Loucy (cell line): ENCODE measurements at regions not wholly inside any gene's neighbourhood (a gene's known extent, or its start where the extent isn't known, plus 50 kb on each side); places are given as distances from the start of the nearest gene placed in this dataset.

Experiments
- H2AFZ ChIP-seq: fragments of 200-600 bp; sonication (generic); 2 replicates; pipeline ENCODE4 v1.6.0; 2016; ENCODE audit warnings: antibody characterized with exemption, mild to moderate bottlenecking, low read length, moderate library complexity
- H3F3A ChIP-seq: fragments of 200-600 bp; 2 replicates; pipeline ENCODE4 v1.6.0; 2016; ENCODE audit warnings: antibody characterized with exemption, low read depth, mild to moderate bottlenecking
- H3K27me3 ChIP-seq: fragments of 200-600 bp; sonication (generic); 2 replicates; pipeline ENCODE4 v1.6.1; 2014; ENCODE audit warnings: low read length, mild to moderate bottlenecking; ENCODE audit not compliant: insufficient read depth, poor library complexity, severe bottlenecking
- H3K36me3 ChIP-seq: fragments of 200-600 bp; sonication (generic); 2 replicates; pipeline ENCODE4 v1.6.1; 2016; ENCODE audit warnings: low read length; ENCODE audit not compliant: insufficient read depth
- H3K4me1 ChIP-seq: fragments of 200-600 bp; sonication (generic); 2 replicates; pipeline ENCODE4 v1.5.1; 2014; ENCODE audit warnings: low read length, mild to moderate bottlenecking; ENCODE audit not compliant: insufficient read depth, poor library complexity, severe bottlenecking
- H3K4me2 ChIP-seq: fragments of 200-600 bp; sonication (generic); 2 replicates; pipeline ENCODE4 v1.6.0; 2014; ENCODE audit warnings: antibody characterized with exemption, low read length, low read depth, mild to moderate bottlenecking; ENCODE audit not compliant: poor library complexity, severe bottlenecking
- H3K4me3 ChIP-seq: fragments of 200-600 bp; sonication (generic); 2 replicates; pipeline ENCODE4 v1.5.1; 2014; ENCODE audit warnings: low read length, mild to moderate bottlenecking, mixed read lengths; ENCODE audit not compliant: poor library complexity, severe bottlenecking
- H3K79me2 ChIP-seq: fragments of 200-600 bp; sonication (generic); 2 replicates; pipeline ENCODE4 v1.6.1; 2014; ENCODE audit warnings: low read length; ENCODE audit not compliant: insufficient read depth
- H3K9ac ChIP-seq: fragments of 200-600 bp; sonication (generic); 2 replicates; pipeline ENCODE4 v1.6.0; 2014; ENCODE audit warnings: mild to moderate bottlenecking, low read depth, low read length, moderate library complexity; ENCODE audit not compliant: poor library complexity, severe bottlenecking
- H3K9me2 ChIP-seq: fragments of 200-600 bp; sonication (generic); replicated peaks from 2 replicates; pipeline ENCODE4 v1.6.1; 2016; ENCODE audit warnings: low read depth, low read length, mixed read lengths
- H3K9me3 ChIP-seq: fragments of 200-600 bp; sonication (generic); 2 replicates; pipeline ENCODE4 v1.6.1; 2014; ENCODE audit warnings: mild to moderate bottlenecking, antibody characterized with exemption, low read length, low read depth; ENCODE audit not compliant: insufficient read depth
- H4K20me1 ChIP-seq: fragments of 200-600 bp; sonication (generic); 2 replicates; pipeline ENCODE4 v1.6.0; 2014; ENCODE audit warnings: antibody characterized with exemption, low read length, mild to moderate bottlenecking; ENCODE audit not compliant: insufficient read depth, poor library complexity, severe bottlenecking
- CTCF ChIP-seq: fragments of 200-600 bp; sonication (generic); conservative IDR thresholded peaks from 2 replicates; pipeline ENCODE4 v1.5.1; 2014; ENCODE audit warnings: mild to moderate bottlenecking, antibody characterized with exemption, low read length
- EZH2phosphoT487 ChIP-seq: fragments of 200-600 bp; IDR thresholded peaks from 2 replicates; pipeline ENCODE4 v1.6.1; 2018; ENCODE audit warnings: antibody characterized with exemption, mild to moderate bottlenecking, moderate library complexity, borderline replicate concordance

GRCh38 chr10:128863411-128863810 is 603.6 kb upstream of the MGMT start:
- Histone ChIP-seq H3K27me3 (no peaks in the 10 kb centered on the region), H3K4me1 (no peaks in the 10 kb centered on the region), H3K36me3 (no peaks in the 10 kb centered on the region), H3K9me3 (no peaks in the 10 kb centered on the region), H4K20me1 (no peaks in the 10 kb centered on the region), H3K9ac (no peak overlapping the region), H3K79me2 (no peaks in the 10 kb centered on the region), H2AFZ (no peak overlapping the region), H3K4me2 (no peak overlapping the region), H3F3A (no peaks in the 10 kb centered on the region), H3K9me2 (no peaks in the 10 kb centered on the region), H3K4me3 (no peak overlapping the region)
- TF ChIP-seq CTCF: no peak
- no peak for TF ChIP-seq EZH2phosphoT487

- Histone ChIP-seq H3K79me2 (no peaks in the 10 kb centered on the region), H3K4me3 (no peak overlapping the region), H3K4me1 (no peaks in the 10 kb centered on the region), H3K36me3 (no peaks in the 10 kb centered on the region), H3K9ac (no peak overlapping the region), H2AFZ (no peak overlapping the region), H3K9me2 (no peaks in the 10 kb centered on the region), H4K20me1 (no peaks in the 10 kb centered on the region), H3K27me3 (no peaks in the 10 kb centered on the region), H3K9me3 (no peaks in the 10 kb centered on the region), H3K4me2 (no peak overlapping the region), H3F3A (no peaks in the 10 kb centered on the region)
- TF ChIP-seq EZH2phosphoT487: no peak
These were observed 603.1 kb upstream of the MGMT start for GRCh38 chr10:128863823-128864405.

- no peaks in the 10 kb centered on the region for H3F3A ChIP-seq
- TF ChIP-seq EZH2phosphoT487 (no peak), CTCF (no peak)
These were observed 602.3 kb upstream of the MGMT start for GRCh38 chr10:128864554-128865295.

More at GRCh38 chr10:128864554-128865295, 602.3 kb upstream of the MGMT start:
- no peaks in the 10 kb centered on the region for H3K36me3 ChIP-seq
- H3K4me3 ChIP-seq: no peak overlapping the region
- no peaks in the 10 kb centered on the region for H3K9me2 ChIP-seq
- no peak overlapping the region for H3K9ac ChIP-seq
- H3K27me3 ChIP-seq: no peaks in the 10 kb centered on the region
- H3K79me2 ChIP-seq: no peaks in the 10 kb centered on the region
- H3K4me1 ChIP-seq: no peaks in the 10 kb centered on the region
- no peak overlapping the region for H3K4me2 ChIP-seq
- H3K9me3 ChIP-seq: no peaks in the 10 kb centered on the region
- no peak overlapping the region for H2AFZ ChIP-seq
- H4K20me1 ChIP-seq: no peaks in the 10 kb centered on the region
